ENCODE measurements at regions not wholly inside any gene's neighbourhood (a gene's known extent, or its start where the extent isn't known, plus 50 kb on each side); places are given as distances from the start of the nearest gene placed in this dataset.

DNA sequence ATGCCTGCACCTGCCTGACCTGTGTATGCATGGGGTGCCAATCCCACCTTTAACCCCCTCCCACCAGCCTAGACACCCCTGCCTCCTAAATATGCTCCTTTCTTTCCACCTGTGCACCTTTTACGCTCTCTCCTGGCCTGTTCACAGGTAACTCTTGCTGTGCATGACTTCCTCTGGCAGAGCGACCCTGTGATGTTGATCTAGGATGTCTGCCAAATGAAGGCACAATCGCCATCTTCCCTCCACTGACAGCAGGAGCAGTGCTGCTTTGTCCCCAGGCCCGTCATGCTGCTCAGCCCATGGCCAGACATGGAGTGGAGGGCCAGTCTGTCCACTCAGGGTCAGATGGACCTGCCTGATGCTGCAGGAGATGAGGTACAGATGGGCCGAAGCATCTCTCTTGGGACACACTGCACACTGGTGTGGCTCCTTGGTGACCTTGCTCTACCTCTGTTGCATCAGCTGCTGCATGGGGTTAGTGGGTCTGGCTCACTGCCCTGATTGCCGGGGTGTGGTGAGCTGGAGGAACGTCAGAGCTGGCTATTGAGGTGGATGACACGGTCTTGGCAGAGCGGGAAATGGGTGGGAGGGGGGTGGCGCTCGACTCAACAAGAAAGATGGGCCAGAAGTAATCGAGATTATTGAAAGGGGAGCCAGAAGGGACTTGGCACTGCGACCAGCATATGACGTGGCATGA lies 101.7 kb upstream of the PITX1 start:
- DNase-seq, result peak; percentile 42 to 55

DNA sequence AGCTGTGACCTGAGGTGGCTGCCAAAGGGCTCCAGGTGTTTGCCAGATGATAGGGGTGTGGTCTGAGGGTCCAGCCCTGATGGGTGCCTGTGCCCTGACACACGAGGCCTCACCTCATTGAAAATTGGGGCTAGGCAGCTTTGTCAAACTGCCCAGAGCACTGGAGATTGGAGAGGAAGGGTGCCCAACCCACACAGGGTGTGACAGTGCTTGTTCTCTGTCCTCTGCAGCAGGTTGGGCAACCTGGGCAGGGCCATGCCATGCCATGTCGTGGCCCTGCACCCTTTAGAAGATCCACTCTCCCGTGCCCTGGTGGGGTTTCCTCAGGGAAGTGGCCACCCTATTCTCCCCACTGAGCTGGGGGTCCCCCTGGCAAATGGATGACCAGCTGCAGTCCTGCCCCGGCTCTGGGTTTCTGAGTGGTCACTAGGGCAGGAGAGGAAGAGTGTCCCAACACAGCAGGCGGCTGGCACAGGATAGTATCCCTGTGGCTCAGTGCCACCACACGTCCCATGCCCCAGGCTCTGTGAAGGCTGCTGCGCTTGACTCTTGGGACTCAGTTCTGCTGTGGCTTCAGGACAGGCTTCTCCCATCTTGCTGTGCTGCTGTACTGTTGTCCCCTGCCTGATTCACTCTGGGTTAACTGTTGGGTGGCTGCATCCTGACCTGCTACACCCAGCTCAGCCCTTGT lies 100.8 kb upstream of the PITX1 start:
- no peak for DNase-seq

DNA sequence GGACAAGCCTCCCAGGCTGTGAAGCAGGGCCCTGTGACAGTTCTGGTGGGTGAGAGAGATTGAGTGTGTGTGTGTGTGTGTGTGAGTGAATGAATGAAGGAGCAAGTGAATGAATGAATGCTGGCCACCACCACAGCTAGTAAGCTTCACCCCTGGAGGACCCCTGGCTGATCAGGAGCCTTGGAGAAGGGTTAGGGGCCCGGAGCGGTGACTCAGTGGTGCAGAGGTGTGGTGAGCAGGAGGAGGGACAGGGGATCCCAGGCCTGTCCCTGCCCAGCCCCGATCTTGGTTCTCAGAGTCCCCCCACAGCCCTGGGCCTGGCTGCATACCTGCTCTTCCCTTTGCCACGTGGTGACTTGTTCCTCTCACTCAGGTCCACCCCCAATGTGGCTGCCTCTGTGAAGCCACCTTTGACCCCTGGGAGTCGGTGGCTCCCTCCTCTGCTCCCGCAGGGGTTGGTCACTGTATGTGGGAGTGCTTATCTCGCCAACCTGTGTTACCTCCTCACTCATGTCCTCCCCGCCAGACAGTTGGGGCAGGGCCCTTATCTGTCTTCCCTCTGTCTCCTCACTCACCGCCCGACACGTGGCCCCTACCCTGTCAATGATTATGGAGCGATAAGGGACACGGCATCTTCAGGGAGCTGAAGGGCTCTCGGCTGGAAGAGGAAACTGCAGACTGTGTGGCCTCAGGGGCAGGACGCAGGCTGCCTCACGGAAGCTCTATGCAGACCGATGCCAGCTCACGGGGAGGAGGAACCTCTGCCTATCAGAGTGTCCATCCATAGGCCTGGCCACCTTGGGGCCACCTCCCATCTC lies 99.9 kb upstream of the PITX1 start:
- no peak for DNase-seq

DNA sequence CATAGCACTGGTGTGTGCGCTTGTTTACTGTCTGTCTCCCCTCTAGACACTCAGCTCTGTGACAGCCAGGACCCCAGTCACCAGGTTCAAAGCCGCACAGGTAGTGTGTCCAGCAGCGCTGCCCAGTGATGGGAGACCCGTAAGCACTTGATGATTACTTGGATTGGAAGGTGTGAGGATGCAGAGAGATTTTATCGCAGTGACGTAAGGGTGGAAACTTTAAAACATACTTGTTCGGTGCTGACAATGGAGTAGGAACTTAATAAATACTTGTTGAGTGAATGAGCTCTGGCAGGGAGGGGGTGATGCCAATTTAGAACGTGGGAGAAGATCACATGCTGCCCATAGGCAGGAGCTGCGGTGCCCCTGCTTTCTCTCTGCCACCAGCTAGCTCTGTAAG lies 99.2 kb upstream of the PITX1 start:
- DNase-seq, result no peak

DNA sequence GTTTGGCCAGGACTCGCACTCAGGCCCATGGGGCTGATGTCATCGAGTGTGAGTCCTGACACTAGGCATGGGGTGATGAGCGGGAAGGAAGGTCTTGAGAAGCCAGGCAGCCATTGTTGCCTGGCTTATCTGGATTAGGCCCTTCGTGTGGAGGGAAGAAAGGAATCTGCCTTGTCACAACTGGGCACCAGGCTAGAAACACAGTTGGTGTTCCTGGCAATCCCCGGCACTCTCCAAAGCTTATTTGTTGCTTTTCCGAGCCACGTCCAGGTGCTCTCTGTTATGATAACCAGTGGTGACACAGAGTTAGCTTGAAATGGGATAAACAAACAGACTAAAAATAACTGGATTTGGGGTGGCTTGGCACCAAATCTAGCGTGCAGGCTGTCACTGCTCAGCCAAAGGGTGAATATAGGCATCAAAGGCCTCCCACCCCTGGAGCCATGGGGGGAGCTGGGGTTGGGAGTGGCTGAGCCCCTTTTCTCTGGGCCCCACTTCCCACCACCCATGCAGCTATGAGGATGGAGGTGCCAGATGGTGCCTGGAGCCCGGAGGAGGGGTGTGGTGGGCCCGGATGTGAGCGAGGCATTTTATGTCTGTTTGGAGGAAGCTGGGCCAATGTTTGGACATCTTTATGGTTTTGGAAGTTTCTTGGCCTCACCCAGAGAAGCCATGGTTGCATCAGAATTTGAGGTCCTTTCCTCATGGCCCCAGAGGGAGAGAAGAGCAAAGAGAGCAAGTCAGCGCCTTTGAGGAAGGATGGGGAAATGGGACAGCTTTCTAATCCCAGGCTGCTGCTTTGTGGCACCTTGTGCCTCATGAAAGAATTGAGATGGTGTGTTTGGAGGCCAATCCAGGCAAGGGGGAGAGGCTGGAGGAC lies 98.0 kb upstream of the PITX1 start:
- peak; percentile 70 to 88 for DNase-seq

DNA sequence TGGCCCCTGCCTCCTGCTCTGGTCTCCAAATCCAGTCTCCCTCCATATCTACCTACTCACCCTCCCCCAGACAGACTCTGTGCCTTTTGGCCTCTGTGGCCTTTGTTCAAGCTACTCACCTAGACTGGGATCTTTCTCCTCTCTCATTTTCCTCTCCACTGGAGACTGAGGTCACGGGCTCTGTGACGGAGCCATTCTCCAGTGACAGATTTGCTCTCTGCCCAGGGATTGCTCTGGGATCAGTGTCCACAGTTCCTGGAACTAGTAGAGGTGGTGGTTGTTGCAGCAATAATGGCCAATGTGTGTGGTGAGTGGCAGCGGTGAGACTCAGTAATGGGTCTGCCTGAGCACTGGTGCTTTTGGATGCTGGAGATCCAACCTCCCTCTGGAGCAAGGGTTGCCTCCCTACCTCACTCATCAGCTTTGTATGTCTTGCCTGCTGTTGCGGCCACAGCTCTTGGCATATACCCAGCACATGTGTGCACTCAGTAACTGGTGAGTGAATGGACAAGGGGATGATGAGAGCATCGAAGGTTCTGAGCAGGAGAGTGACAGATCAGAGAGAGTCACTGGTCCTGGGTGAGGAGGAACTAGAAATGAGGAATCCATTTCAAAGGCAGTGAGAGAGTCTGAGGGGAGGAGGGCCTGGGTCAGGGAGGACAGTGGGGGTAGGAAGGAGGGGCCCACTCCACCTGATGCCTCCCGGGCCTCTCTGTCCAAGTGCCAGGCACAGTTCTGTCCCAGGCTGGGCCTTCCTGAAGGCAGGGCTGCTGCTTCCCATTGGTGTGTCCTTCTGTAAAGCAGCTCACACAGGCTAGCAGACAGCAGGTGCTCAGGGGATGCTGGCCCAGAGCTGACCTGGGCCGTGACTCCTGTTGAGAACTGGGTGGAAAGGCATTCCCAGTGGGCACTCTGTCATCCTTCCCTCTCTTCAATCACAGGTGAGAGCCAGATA lies 96.5 kb upstream of the PITX1 start:
- DNase-seq, result no peak

DNA sequence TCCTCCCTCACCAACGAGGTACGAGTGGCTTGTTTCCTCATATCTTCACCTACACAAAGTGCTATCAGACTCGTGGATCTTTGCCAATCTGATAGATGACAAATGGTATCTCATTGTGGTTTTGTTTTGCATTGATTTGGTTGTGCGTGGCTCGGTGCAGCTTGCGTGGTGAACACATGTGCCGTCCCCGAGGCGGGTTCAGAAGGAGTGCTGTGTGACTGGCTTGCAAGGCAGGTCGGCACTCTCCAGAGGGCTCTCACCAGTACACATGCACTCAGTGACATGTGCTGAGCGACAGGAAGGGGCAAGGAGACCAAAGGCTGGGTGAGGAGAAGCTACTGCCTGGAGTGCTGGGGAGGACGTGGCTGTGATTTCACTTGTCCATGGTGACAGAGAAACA lies 95.3 kb upstream of the PITX1 start:
- DNase-seq, result no peak

DNA sequence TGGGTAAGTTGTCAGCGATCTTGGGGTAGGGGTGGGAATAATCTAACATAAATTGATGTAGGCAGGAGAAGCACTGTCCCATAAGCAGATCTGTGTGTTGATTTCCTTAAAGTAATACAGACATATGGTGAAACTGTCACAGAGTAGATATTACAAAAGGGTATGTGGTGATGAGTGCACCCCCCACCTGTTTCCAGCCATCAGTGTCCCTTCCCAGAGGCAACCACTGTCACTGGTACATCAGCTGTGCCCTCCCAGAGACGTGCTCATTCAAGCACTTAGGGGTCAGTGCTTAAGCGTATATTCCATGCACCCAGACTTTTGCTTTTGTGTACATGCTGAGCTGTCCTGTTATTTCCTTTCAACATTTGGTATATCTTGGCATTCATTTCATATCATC lies 94.3 kb upstream of the PITX1 start:
- DNase-seq, result no peak

DNA sequence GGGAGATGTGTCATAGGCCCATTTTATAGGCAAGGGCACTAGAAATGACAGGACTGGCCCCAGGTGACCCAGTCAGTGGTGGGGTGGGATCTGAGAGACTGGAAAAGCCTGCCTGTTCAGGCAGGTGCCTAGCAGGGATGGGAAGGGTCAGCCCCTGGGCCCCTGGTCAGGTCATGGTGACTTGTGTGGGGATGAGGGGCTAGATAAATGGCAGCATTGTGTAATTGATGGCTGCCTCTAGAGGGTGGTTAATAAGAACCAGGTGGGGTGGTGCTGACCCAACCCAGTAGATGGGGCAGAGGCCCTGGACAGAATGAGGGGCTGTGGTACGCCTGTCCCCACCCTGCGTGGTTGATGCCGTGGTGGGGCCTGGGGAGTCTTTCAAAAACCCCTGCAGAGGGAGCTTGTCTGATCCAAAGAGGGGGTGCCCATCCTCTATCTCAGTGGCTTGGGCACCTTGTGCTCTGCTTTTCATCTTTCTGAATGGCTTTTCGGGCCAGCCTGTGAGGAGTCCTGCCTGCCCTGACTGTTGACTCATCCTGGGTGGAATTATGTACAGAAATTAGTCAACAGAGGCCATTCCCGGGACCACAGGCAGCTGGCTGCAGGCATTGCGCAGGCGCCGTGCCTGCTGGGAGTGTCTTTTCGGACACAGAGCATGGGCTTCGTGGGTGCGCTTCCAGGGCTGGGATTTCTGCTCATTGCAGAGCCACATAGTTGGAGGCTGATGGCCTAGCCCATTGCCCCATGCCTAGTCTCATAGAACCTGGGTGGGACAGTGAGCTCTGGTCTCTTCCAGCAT lies 93.6 kb upstream of the PITX1 start:
- no peak for DNase-seq

DNA sequence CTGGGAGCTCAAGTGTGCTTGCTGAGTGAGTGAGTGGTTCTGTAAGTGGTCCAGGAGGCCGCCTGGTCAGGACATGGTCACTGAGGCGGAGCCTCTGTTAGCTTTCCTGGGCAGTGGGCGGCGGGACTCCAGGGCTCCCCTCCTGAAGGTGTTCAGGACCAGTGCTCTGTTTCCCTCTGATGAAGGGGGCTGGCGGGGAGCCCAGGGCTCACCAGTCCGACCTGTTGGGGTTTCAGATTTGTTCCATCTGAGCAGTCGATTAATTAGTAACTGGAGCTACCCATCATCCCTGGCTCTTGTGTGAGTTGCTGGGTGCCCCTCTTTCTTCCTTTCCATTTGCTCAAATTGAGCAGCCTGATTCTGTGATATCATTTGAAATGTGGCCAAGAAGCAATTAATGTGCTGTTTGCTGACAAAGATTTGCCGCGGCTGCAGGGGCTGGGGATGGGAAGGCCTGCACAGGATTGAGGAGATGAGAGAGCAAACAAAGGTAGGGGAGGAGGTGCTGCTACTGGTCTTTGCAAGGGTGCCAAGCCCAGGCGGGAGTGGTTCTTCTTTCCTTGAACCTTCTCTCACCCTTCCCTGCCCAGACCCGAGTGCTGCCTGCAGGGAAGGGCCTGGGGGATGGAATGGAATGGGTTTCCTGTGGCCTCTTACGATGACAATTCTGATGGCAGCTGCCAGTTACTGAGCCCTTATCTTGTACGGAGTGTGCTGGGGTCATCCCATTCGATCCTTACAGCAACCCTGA lies 92.8 kb upstream of the PITX1 start:
- DNase-seq, result no peak

DNA sequence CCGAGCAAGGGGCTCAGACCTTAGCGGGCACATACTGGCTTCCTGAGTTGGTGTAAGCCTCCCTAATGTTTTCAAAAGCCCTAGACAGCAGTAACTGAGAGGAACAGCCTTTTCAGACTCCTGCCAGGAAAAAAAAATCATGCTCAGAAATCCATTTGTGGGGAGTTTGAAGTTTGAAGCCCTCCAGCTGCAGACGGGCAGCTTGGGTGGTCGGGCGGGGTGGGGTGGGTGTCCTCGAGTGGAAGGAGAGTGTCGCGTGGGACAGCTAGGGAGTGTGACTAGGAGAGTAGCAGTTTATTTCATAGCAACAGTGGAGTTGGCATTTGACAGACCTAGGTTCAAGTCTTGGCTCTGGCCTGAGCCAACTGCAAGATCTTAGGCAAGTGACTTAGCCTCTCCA lies 90.7 kb upstream of the PITX1 start:
- DNase-seq, result no peak

DNA sequence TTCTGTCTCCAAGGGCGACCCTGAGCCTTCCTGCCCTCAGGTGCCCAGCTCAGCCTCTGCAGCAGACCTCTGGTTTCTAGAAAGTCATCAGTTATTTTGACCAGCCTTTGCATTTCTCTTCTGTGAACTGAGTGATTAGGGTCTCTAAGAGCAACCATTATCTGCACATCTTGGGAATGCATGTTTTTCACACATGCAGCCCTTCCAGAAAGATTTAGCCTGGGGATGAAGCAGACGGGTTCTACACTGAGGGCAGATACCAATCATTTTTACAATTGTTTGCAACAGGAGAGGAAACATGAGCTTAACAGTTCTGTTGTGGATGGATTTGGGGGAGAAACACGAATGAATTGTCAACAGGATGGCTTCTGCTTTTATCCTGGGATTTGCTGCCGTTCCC lies 90.1 kb upstream of the PITX1 start:
- DNase-seq, result no peak

DNA sequence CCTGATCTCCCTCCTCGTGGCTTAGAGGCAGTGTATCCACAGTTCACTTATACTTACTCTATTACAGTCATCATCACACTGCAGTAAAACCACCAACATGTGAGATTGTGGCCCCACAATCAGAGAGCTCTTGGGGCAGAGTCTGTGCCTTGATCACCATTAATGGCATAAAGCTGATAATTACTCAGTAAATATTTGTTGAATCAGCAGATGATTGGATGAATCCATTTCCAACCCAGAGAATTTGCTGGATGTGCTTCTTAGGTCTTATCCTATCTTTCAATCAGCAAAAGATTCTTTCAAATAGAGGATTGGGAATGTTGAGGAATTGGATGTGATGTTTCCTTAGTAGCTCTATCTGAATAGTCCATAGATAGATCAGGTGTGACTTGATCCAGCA lies 88.8 kb upstream of the PITX1 start:
- DNase-seq, result no peak

DNA sequence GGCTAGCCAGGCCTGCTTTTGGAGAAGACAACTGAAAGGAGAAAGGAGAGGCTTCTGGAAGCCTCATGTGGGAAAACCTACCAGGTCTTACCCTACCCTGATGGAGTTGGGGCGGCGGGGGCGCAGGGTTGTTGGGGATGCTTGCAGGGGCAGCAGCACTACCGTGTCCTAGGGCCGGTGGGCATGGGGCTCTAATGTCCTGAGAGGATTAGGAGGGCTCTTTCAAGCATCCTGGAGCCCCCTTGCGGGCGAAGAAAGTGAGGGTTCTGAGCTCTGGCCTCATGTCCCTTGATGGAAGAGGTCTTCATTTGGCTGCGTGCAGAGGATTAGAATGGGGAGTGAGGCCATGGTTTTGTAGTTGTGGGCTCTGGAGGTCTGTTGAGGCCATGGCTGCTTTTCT lies 86.9 kb upstream of the PITX1 start:
- no peak for DNase-seq

DNA sequence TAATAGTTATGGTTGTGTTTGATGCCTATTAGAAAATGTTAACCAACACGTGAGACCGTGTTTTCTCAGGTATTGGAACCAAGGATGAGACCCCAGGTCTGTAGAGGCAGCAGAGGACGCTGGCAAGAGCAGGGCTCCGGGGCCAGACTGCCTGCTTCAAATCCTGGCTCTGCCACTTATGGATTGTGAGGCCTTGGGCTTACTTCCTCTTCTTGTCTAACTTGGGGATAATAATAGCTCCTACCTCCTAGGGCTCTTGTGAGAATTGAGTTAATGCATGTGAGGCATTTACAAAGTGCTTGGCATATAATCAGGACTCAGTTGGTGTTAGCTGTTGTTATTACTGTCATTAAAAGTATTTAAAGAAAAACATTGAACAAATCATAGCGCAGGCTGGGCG lies 85.5 kb upstream of the PITX1 start:
- peak; percentile 30 to 31 for DNase-seq

DNA sequence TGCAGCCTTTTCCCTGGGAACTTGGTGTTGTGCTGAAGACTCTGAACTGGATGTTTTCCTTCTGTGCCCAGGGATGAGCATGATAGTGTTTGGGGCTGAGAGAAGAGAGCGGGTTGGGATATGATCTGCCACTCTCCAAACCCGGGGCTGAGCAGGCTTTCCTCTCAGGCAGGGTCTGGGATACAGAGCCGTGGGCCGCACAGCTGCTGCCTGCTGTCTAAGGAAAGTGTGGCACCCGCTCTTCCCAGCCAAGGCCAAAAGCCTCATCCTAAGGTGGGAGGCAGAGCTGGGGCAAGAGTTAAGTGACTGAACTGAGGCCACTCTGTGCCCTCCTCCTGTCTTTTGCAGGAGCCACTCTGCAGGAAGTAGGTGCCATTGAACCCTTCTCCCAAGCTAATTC lies 83.6 kb upstream of the PITX1 start:
- no peak for DNase-seq

DNA sequence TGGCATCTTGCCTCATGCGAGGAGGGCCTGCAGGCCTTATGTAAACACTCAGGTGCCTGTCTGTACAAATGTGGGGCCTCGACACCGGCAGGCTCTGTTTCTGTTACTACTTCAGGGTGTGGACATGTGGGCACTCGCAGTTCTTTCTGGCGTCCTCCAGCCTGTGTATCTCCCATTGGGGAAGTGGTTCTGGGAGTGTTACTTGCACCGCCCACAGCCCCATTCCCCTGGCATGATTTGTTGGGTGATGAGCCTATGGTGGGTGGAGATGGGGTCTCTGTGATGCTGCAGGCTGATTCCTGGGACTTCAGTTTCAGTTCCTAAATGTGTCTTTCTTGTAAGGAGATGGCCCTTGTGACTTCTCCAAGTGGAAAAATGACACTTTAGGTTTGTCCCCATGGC lies 82.1 kb upstream of the PITX1 start:
- DNase-seq, result peak; percentile 85 to 98

DNA sequence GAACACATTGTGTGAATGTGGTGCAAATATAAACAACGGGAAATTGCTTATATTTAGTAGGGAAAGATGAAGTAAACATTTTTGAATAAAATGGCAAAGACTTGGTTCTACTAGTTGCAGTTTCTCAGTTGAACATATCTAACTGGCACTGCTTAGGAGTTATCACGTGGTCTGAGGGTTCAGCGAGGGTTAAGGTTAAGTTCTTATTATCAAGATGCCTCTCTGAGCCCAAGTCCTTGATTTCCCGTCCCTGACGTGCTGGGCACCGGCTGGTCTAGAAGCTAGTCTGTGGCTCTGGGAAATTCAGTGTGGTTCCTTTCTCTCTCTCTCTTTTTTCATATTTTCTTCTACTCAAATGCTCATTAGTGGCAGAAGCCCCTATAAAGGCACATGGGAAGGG lies 81.6 kb upstream of the PITX1 start:
- DNase-seq, result no peak

DNA sequence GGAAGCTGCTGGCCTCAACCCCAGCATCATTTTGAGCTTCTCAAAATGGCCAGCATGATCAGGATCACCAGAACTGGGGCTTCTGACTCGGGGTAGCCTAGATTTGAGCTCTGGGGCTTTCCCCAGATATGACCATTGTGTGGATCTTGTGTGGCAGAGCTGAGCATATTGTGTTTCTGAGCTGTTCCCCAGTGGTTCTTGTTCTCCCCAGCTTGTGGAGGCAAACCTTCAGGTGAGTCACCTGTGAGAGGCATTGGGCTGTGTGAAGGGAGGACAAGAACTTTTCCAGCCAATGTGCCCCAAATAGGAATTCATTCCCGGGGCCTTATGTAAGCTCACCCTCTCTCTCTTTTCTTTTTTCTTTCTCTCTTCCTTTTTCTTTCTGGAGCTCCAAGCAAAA lies 80.7 kb upstream of the PITX1 start:
- DNase-seq, result no peak

Measured in inflammatory macrophage treated with lipopolysaccharide for 1 hour (primary cell).